ENCODE measurements at regions not wholly inside any gene's neighbourhood (a gene's known extent, or its start where the extent isn't known, plus 50 kb on each side); places are given as distances from the start of the nearest gene placed in this dataset.
A peak's percentile ranks its signal among the peaks of the same experiment; 100 is the strongest.

- no peak for DNase-seq
Observed at GRCh38 chr3:162443376-162443775, 946.8 kb downstream of the OTOL1 start.

GRCh38 chr3:162468791-162469190, 972.2 kb downstream of the OTOL1 start:
- DNase-seq = no peak

GRCh38 chr3:162487138-162487537, 990.5 kb downstream of the OTOL1 start:
- no peak for DNase-seq

GRCh38 chr3:162489853-162490252, 993.2 kb downstream of the OTOL1 start:
- no peak for DNase-seq

GRCh38 chr3:162491952-162492351, 995.3 kb downstream of the OTOL1 start:
- DNase-seq = no peak

- DNase-seq = no peak
Observed at GRCh38 chr3:162492446-162493081, 996.0 kb downstream of the OTOL1 start.

GRCh38 chr3:162498626-162499025, 1002.0 kb downstream of the OTOL1 start:
- DNase-seq = no peak

- DNase-seq = no peak
Observed at GRCh38 chr3:162507397-162507796, 1010.8 kb downstream of the OTOL1 start.

- DNase-seq = no peak
Observed at GRCh38 chr3:162512488-162512887, 1015.9 kb downstream of the OTOL1 start.

GRCh38 chr3:162517110-162517509, 1020.5 kb downstream of the OTOL1 start:
- no peak for DNase-seq

GRCh38 chr3:162521669-162522068, 1025.1 kb downstream of the OTOL1 start:
- no peak for DNase-seq

- DNase-seq = peak; percentile 0
Observed at GRCh38 chr3:162525066-162525742, 1028.6 kb downstream of the OTOL1 start.

GRCh38 chr3:162525771-162526170, 1029.2 kb downstream of the OTOL1 start:
- DNase-seq = peak; percentile 1

GRCh38 chr3:162534431-162534830, 1037.8 kb downstream of the OTOL1 start:
- no peak for DNase-seq

- DNase-seq = no peak
Observed at GRCh38 chr3:162538491-162538890, 1041.9 kb downstream of the OTOL1 start.

- DNase-seq = no peak
Observed at GRCh38 chr3:162538906-162539305, 1042.3 kb downstream of the OTOL1 start.

GRCh38 chr3:162540421-162540820, 1043.8 kb downstream of the OTOL1 start:
- no peak for DNase-seq

- no peak for DNase-seq
Observed at GRCh38 chr3:162541923-162542322, 1045.3 kb downstream of the OTOL1 start.

GRCh38 chr3:162544246-162544645, 1047.6 kb downstream of the OTOL1 start:
- DNase-seq = no peak

GRCh38 chr3:162546910-162547309, 1050.3 kb downstream of the OTOL1 start:
- DNase-seq = no peak

GRCh38 chr3:162547321-162547720, 1050.7 kb downstream of the OTOL1 start:
- DNase-seq = no peak

GRCh38 chr3:162555761-162556160, 1059.2 kb downstream of the OTOL1 start:
- DNase-seq = no peak

- DNase-seq = no peak
Observed at GRCh38 chr3:162558016-162558415, 1061.4 kb downstream of the OTOL1 start.

GRCh38 chr3:162568706-162569105, 1072.1 kb downstream of the OTOL1 start:
- DNase-seq = no peak

GRCh38 chr3:162569314-162569713, 1072.7 kb downstream of the OTOL1 start:
- no peak for DNase-seq

Measured in dermis blood vessel endothelial cell (primary cell).